T-helper 2 cell (primary cell): ENCODE measurements at regions not wholly inside any gene's neighbourhood (a gene's known extent, or its start where the extent isn't known, plus 50 kb on each side); places are given as distances from the start of the nearest gene placed in this dataset.
"Not testable (repeated sequence)": the region's sequence is repeated elsewhere in the genome, so short reads cannot be mapped to it uniquely, and the experiment has no call there.

Experiments
- DNase-seq, 5 experiments: peaks; one replicate each; pipeline versions ENCODE4 v3.0.0 to v3.0.0-alpha.2; 2012 to 2022

DNA sequence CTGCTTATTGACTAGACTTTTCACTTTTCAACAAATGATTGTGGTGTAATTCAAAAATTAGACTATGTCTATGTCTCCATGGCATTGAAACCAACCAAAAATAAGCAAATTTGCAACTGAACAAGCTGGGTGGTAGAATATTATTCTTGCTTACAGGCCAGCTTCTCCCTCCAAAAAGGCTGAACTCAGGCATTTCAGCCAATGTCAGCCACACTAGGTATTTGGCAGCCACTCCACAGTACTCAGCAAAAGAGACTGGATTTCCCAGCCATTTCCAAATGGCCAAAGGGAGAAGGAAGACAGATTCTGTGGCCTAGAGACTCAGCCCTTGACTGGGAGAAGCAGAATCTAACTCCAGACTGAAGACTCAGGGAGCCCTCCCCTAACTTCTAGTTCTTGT lies 121.8 kb upstream of the IRX5 start:
- DNase-seq, result no peak

DNA sequence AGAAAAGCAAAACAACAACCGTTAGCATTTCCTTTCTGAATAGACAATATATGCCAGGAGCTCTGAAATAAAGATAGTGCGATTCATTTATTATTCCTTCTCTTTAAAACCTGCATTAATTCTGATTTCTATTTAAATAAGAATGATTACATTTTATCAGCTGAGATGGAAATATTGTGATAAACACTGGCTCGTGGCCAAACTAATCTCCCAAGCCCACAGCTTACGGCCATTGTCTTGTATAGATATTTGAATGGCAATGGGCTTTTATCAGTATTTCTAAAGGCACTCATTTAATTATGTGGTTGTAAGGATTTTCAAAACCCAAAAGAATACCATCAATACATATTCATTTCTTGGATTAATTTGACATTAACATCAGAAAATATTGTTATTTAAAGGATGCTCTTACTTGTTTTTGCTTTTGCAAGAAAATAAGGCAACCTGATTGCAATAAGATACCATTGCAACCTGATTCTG lies 123.7 kb upstream of the IRX5 start:
- DNase-seq, result no peak

DNA sequence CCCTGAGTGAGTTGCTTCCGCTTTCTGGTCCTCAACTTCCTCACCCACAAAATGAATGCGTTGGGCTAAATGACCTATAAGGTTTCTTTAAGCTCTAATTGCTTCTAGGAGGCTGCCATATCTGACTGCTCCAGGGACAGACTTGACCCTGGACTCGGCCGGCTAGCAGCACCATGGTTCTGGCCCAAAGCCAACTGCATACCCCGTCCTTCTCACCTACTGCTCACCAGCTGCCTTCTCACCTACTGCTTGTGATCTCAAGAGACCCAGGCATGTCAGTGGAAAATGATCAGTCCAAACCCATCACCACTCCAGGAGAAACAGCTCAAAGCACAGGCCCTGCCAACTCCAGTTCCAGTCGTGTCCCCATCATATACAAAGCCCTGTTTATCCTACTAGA lies 124.3 kb upstream of the IRX5 start:
- no peak for DNase-seq

DNA sequence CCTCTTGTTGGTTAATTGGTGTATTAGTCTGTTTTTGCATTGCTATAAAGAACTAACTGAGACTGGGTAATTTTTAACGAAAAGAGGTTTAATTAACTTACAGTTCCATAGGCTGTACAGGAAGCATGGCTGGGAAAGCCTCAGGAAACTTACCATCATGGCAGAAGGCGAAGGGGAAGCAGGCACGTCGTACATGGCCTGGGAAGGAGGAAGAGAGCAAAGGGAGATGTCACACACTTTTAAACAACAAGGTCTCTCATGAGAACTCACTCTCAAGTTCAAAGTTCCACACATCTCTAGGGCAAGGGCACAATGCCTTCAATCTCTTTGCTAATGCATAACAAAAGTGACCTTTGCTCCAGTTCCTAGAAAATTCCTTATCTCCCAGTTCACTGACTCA lies 125.0 kb upstream of the IRX5 start:
- DNase-seq, result no peak

DNA sequence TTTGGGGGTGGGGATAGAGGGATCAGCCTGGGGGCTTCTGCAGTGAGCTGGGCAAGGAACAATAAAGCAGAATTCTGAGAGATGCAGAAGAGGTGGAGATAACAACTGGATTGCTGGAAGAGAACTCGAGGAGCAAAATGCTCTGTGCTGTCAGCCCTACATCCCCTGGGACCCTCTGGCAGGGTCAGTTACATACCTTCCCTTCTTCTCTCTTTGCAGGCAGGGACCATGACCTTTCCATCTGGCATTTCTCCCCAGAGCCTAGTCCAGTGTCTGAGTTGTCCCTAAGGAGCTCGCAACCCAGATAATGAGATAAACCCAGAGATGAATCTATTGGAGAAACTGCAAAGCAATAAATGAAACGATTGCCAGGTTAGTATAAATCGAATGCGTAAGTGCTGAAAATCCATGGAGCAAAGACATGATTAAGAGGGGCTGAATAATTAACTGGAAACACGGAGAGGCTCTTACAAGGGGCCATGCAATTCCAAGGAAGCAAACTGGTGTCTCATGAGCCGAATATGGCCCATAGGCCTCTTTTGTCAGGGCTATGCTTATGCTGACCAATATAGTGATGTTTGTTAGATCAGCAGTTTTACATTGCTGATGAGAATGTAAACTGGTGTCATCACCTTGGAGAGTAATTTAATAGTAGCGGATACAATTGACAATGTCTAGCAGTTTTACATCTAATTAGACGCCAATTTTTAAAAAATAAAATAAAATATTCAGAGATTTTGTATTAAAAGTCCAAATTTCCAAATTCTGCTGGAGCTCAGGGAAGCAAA lies 129.4 kb upstream of the IRX5 start:
- DNase-seq, result no peak

DNA sequence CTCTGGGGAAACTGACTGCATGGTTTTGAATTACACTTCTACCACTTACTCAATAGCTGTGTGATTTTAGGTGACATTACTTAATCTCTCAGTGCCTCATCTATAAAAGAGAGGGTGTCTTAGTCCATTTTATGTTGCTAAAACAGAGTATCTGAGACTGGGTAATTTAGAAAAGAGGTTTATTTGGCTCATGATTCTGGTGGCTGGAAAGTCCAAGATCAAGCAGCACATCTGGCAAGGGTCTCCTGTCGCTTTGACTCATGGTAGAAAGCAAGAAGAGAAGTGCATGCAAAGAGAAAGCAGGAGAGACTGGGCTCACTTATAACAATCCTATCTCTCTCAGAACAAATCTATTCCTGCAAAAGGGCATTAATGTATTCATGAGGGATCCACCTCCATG lies 132.4 kb upstream of the IRX5 start:
- no peak for DNase-seq

DNA sequence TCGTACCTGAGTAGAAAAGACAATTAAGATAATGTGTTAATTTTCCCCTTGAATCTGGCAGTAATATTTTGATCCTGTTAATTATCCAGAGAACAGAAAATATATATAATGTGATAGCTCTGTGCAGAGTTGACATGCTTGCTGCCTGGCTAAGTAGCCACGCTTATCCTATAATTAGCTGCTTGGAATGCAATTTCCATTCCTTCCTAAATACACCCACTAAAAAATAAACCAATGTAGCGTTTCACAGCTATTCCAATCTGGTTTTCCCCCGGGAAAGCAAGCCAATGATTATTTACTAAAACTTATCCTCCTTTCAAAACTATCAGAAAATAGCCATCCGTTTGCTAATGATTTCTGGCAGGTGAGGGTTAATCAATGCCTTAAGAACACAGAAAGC lies 134.5 kb upstream of the IRX5 start:
- no peak for DNase-seq

DNA sequence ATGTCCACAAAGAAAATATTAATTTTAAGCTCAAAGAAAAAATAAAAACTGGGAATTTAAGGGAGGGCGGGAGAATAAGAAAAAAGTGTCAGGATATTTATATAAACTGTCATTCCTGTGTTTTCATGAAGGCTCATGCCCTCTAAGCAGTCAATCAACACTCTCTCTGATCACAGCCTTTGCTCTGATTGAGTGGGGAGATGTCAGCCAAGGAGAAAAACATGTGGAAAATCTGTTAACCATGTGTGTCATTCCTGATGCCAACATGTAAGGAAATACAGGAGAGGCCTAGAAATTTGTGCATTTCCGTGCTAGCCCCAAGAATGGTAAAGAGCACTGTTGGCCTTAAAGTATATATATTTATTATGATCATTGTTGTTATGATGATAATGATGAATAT lies 137.9 kb upstream of the IRX5 start:
- no peak for DNase-seq

DNA sequence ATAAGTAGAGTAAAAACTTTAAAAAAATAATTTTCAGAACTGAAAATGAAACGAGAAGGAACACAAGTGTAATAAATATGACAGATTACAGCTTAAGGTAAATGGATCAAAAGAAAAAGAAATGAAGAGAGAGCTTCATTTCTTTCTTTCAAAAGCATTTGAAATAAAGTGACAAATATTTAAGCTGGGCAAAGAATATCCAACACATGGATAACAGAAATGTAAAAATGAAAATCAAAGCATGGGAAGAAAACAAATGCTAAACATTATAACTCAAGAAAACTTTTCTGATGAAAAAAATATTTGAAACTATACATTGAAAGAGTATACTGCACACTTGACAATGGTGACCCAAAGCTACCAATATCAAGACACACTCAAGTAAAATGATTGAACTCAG lies 143.6 kb upstream of the IRX5 start:
- no peak for DNase-seq

DNA sequence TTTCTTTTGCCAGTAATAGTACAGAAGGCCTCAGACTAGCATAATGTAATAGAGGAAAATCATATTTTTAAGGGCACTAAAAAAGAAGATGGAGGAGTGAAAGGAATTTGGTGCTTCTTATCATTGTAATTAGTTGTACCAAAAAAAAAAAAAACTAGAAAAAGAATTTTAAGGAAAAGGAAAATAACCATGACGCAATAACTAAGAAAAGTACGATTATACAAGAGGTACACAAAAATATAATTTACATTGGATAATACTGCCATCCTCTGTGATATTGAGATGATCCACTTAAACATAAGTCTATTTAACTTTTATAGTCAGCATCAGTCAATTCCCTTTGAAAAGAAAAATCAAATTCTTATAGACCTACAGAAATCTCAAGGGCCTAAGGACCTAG lies 146.7 kb upstream of the IRX5 start:
- DNase-seq, result no peak

DNA sequence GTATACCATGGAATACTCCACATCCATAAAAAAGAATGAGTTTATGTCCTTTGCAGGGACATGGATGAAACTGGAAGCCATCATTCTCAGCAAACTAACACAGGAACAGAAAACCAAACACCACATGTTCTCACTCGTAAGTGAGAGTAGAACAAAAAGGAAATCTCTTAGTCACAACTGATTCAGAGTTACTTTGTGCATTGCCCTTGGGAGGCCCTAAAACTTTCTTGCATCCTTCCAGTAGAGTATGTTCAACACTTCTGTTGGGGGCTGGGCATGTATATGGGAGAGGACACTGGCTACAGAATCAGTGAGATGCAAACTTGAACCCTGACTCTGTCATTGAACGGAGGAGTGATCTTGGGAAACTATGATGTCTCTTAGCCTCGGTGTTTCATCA lies 147.4 kb upstream of the IRX5 start:
- DNase-seq, result no peak

DNA sequence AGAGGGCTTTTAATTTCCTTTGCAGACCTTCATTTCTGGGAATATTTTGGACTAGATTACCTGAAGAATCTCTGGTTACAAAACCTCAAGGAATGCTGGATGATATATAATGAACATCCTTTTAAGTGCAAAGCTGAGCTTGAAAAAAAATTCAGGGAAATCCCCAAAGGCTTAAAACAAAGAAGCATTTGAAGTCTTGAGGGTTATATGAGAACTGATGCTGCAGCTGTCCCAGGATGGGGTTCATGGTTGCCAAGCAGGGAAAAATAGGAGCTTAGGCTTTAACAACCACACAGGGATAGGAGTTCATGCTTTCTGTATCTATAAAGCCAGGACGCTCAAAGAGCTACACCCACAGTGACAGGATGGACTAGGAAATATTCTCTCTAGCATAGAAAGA lies 150.4 kb upstream of the IRX5 start:
- no peak for DNase-seq

DNA sequence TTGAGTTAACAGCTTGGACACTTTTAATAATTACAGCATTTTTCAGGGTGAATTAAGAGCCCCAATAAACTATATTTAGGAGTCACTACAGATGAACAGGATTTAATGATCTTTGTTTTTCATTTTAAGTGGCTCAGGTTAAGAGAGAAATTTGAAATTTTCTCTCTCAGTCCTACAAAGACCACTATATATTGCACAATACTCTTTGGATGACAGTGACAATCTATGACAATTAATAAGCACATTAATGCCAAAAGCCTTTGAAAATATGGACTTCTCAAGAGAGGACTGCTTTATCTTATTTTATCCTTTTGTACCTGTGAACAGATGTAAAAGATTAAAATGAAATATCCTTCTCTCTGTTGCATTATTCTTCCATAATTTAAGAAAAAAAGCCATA lies 151.1 kb upstream of the IRX5 start:
- DNase-seq, result no peak

DNA sequence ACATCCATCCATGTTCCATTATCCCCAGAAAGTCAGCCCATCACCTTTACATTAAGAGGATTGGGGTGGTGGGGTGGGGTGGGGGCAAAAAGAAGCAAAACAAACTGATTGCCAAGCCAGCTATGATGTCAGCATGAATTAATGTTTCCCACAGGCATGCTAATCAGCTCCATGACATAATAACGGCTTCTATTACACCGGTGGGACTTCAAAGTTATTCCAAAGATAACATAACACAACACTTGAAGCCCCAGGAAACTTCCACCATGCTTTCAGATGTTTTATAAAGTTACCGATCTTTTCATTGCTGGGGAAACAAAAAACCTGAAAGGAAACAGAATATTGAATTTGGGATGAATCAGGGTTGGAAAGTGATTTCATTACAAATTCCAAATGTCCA lies 155.9 kb upstream of the IRX5 start:
- no peak for DNase-seq

DNA sequence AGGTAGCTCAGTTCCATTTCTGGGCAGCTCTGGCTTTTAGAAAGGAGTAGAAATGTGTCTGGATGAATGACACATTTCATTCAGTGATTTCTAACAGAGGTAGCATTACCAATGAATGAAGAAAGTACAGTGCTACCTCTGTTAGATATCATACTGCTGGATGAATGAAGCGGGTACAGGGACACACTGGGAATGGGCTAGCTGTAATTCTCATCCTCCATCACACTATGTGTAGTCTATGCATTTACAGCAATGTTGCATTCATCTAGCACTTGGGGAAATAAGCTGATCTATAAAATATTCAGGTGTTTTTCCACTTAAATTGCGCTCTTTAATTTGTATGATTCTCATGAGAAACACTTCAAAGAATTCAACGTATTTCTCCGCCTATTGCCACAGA lies 158.3 kb upstream of the IRX5 start:
- no peak for DNase-seq

DNA sequence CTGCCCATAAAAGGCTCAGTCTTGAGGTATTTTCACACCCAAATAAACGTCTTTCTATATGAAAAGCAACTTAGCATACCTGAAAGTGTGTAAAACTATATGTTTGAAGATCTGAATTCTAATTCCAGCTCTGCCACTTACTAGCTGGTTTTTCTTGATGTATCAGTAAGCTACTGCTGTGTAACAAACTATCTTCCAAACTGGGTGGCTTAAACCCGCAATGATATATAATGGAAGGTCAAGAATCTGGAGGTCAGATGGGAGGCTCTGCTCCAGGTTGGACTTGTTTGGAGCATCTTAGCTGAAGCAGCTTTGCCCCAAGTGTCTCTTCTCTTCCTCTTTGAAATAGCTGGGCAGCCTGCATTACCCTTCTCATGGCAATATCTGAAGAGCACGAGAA lies 164.3 kb upstream of the IRX5 start:
- no peak for DNase-seq

DNA sequence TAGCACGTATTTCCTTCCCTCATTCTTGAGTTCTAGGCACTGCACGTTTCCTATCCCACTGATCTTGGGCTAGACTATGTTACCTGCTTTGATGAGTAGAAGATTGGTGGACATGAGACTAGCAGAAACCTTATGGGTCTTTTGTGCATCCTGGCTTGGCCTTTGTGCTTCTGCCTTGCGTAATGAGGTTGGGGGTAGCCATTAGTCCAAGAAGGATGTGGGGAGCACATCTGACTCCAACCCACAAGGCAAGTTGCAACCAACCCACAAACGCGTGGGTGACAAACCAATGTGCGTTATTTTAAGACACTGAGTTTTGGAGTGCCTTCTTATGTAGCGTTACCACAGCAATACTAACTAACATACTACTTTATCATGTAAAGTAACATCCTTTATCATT lies 180.4 kb upstream of the IRX5 start:
- no peak for DNase-seq

DNA sequence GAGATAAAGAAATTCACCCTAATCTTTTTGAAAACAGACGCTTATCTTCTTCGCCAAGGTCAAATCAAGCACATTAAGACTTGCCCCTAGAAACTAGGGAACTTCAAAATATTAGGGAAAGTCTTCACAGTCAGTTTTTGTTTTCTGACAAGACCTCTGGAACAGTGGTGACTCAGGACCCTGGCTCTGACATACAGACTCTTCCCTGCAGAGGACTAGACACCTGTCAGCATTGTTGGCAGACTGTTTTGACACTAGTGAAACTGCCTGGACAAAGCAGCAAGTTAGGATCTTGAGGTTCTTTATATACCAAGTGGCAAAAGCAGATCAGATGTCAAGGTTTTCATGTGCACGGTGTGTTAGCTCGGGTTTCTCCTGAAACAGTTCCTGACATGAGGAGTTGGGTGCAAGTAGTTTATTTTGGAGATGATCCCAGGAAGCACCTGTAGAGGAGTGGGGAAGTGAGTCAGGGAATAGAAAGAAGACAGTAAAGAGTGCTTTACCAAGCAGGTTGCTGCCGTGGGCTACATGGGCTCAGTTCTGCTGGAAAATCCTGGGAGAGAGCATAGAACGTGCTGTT lies 182.0 kb upstream of the IRX5 start:
- DNase-seq, result no peak

DNA sequence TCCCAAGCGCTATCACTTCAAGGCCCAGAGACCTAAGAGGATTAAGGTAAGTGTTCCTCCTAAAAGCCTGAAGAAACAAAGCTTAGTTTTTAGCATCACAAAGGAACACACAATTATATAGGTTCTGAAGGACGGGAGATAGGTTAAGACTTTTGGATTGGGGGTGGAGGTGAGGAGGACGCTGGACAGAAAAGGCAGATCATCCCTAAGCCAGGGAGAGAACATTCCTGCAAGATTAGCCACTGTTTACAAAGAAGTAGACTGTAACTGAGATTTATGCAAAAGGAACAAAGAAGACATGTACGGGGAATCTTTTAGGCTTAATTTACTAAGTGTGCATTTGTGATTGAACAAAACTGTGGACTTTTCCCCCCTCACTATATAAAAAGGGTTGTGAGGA lies 184.1 kb upstream of the IRX5 start:
- DNase-seq, result no peak

DNA sequence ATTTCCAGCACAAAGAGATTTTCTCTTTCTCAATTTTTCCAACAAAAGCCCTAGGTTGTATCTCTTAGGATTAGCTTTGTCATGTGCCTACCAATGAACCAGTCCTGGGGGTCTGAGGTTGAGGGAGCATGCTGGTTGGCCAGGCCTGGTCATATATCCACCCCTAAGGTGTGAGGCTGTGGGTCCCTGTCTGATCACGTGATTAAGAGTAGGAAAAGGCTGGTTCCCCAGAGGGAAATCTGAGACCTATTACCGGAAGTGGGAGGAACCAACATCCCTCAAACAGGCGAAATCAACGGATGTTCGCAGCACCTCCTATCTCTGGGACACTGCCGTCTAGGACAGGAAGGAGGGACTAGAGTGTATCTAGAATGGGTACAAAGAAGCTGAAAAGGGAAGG lies 185.7 kb upstream of the IRX5 start:
- no peak for DNase-seq

DNA sequence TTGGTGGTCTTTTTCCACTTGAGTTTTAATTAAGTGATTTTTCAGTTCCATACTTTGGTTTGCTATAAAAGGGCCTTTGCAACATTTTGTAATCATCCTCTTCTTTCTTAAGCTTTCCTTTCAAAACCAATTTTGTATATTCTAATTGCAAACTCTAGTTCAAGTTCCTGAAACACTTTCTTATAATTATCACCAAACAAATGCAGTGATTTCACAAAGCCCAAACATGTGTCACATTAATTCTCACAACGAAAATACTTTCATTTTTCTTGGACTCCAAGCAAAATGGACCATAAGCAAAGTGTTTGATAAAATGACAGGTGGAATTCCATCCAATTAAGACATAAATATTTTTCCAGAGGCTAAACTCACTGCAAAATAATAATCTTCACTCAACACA lies 188.2 kb upstream of the IRX5 start:
- no peak for DNase-seq

DNA sequence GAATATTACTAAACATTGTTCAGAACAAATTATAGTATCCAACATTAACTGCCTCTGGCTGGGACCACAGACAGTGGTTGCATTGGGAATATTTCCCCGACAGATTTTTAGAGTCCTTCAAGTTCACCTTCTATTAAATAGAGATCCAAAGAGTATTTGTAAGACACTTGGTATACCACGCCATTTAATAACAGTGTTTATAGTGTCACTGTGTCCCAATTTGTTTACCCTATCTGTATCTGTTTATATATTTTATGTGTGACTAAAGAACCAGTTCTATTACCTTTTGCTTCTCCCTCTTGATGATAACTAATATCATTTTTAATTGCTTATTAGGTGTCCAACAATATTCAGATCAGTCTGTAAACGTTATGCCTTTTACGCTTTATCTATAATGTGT lies 191.3 kb upstream of the IRX5 start:
- DNase-seq, result no peak

DNA sequence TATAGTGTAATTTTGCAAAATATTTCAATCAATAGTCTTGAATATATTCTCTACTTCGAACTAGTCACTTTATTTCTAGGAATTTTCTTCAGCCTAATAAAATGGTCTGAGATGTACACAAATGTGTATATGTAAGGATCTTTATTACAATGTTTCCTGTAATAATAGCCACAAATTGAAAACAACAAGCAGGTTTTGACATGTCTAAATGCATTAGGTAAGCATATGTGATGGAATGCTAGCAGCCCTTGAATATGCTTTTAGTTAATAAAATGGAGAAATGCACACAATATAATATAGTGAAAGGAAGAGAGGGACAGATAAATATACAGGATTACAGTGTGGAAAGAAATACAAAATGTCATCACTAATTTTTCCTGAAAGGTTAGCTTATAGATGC lies 196.5 kb upstream of the IRX5 start:
- no peak for DNase-seq

DNA sequence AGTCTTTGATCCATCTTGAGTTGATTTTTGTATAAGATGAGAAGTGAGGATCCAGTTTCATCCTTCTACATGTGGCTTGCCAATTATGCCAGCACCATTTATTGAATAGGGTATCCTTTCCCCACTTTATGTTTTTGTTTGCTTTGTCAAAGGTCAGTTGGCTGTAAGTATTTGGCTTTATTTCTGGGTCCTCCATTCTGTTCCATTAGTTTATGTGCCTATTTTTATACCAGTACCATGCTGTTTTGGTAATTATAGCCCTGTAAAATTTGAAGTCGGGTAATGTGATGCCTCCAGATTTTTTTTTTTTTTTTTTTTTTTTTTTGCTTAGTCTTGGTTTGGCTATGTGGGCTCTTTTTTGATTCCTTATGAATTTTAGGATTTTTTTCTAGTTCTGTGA lies 203.0 kb upstream of the IRX5 start:
- not testable (repeated sequence) for DNase-seq

DNA sequence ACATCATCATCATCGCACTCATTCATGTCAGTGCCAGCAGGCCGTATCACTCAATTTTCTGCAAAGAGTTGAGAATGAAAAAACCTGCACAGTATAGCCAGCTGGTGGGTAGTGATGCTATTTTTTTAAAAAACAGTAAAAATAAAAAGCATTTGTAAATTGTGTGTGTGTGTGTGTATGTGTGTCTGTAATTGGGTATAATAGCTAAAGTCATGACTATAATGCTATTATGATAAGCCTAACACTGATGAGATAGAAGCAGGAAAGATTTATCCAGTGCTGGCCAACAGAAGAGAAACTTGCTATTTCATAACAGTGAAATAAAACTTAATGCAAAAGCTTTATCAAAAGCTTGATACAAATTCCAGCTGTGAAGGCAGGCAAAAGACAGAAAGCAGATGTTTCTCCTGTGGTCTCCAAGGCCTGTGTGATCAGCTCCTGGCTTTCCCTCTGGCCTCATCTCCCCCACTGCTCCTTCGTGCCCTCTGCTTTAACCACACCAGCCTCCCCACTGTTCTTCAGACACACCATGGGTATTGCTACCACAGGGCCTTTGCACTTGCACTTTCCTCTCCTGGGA lies 206.2 kb upstream of the IRX5 start:
- DNase-seq, result no peak
